H1 (cell line): ENCODE measurements at regions not wholly inside any gene's neighbourhood (a gene's known extent, or its start where the extent isn't known, plus 50 kb on each side); places are given as distances from the start of the nearest gene placed in this dataset.

Experiments
- CTCF ChIA-PET: fragments of 300-600 bp; sonication (Branson Sonifier 250); formaldehyde crosslinking; loops from one replicate; lab custom pipeline; 2021; ENCODE audit not compliant: partially characterized antibody; lab: Charles Lee
- POLR2A ChIA-PET: fragments of 300-600 bp; sonication (Branson Sonifier 250); formaldehyde crosslinking; loops from one replicate; lab custom pipeline; 2021; ENCODE audit warnings: inconsistent platforms; ENCODE audit not compliant: partially characterized antibody; lab: Charles Lee
- DNase-seq, 2 experiments: peaks; one replicate each; pipeline versions ENCODE4 v3.0.0 to v3.0.0-alpha.2; 2010 to 2022; ENCODE audit warnings: low spot score in 2 of 2, low read depth in 1 of 2, mixed read lengths in 1 of 2
- FAIRE-seq: peaks from 2 replicates; lab custom pipeline; 2011; peaks lifted over from hg19 to GRCh38; lab: Jason Lieb, UNC
- H2AFZ ChIP-seq: 2 replicates; pipeline ENCODE4 v1.8.1; 2012; ENCODE audit warnings: low read length, inconsistent platforms
- H2AK5ac ChIP-seq: 2 replicates; pipeline ENCODE4 v1.6.1; 2013; ENCODE audit warnings: low read depth, low read length
- H2BK120ac ChIP-seq: replicated peaks from 2 replicates; pipeline ENCODE3; 2013; ENCODE audit warnings: low read depth, low read length, inconsistent platforms
- H2BK12ac ChIP-seq: 2 replicates; pipeline ENCODE4 v1.6.1; 2013; ENCODE audit warnings: low read depth, low read length
- H2BK15ac ChIP-seq: 2 replicates; pipeline ENCODE4 v1.6.1; 2013; ENCODE audit warnings: low read length
- H2BK20ac ChIP-seq: 2 replicates; pipeline ENCODE4 v1.6.1; 2013; ENCODE audit warnings: low read length
- H2BK5ac ChIP-seq: 2 replicates; pipeline ENCODE4 v1.6.1; 2013; ENCODE audit warnings: low read depth, low read length
- H3K14ac ChIP-seq: 2 replicates; pipeline ENCODE4 v1.6.1; 2013; ENCODE audit warnings: inconsistent platforms; ENCODE audit not compliant: insufficient read length
- H3K18ac ChIP-seq: 2 replicates; pipeline ENCODE4 v1.6.1; 2013; ENCODE audit warnings: low read length; ENCODE audit errors: extremely low read depth
- H3K23ac ChIP-seq: 2 replicates; pipeline ENCODE4 v1.6.1; 2013; ENCODE audit warnings: inconsistent platforms; ENCODE audit not compliant: insufficient read length
- H3K23me2 ChIP-seq: 2 replicates; pipeline ENCODE4 v1.6.1; 2013; ENCODE audit warnings: low read depth, low read length
- H3K27ac ChIP-seq: 2 replicates; pipeline ENCODE4 v1.6.1; 2011; ENCODE audit warnings: low read depth, low read length, inconsistent platforms
- H3K27me3 ChIP-seq, 4 experiments: replicated peaks in 1 of 4; 1 replicate in 1 of 4; 2 replicates in 3 of 4; pipeline versions ENCODE4 v1.6.1 to v1.8.1; 2011 to 2013; ENCODE audit warnings: low read length in 3 of 4, mild to moderate bottlenecking in 3 of 4, inconsistent platforms in 2 of 4, mixed read lengths in 2 of 4, moderate library complexity in 1 of 4; ENCODE audit not compliant: control insufficient read depth in 3 of 4, insufficient read depth in 3 of 4; ENCODE audit errors: extremely low read depth in 1 of 4
- H3K36me3 ChIP-seq, 4 experiments: 2 replicates each; pipeline versions ENCODE4 v1.6.1 to v1.8.1; 2011 to 2013; ENCODE audit warnings: mild to moderate bottlenecking in 4 of 4, low read length in 3 of 4, moderate library complexity in 2 of 4, control low read depth in 1 of 4, inconsistent platforms in 1 of 4; ENCODE audit not compliant: insufficient read depth in 4 of 4, control insufficient read depth in 2 of 4
- H3K4ac ChIP-seq: replicated peaks from 2 replicates; pipeline ENCODE3; 2013; ENCODE audit warnings: low read length, low read depth, mixed read lengths, inconsistent platforms; ENCODE audit not compliant: insufficient read length
- H3K4me1 ChIP-seq, 4 experiments: replicated peaks in 1 of 4; 1 replicate in 1 of 4; 2 replicates in 3 of 4; pipeline versions ENCODE4 v1.6.1 to v1.8.1; 2011 to 2013; ENCODE audit warnings: low read length in 3 of 4, inconsistent platforms in 2 of 4, mixed read lengths in 1 of 4; ENCODE audit not compliant: insufficient read depth in 4 of 4, control insufficient read depth in 3 of 4
- H3K4me2 ChIP-seq, 2 experiments: 2 replicates each; pipeline versions ENCODE4 v1.6.1 to v1.8.1; 2011 to 2013; ENCODE audit warnings: low read depth in 2 of 2, low read length in 2 of 2, control low read depth in 1 of 2, inconsistent platforms in 1 of 2, mild to moderate bottlenecking in 1 of 2; ENCODE audit not compliant: insufficient read depth in 1 of 2
- H3K4me3 ChIP-seq, 4 experiments: fragments of 200-600, 300-600 bp in 1 of 4; sonication (generic), shearing (Covaris generic), sonication (Bioruptor Twin) in 1 of 4; 2 replicates each; pipeline versions ENCODE4 v1.5.1 to v1.8.1; 2011 to 2016; ENCODE audit warnings: low read length in 4 of 4, low read depth in 3 of 4, control low read depth in 2 of 4, inconsistent platforms in 2 of 4, mild to moderate bottlenecking in 2 of 4, mixed read lengths in 1 of 4, moderate library complexity in 1 of 4; ENCODE audit not compliant: insufficient read depth in 2 of 4; ENCODE audit errors: extremely low read depth in 1 of 4
- H3K56ac ChIP-seq: replicated peaks from 2 replicates; pipeline ENCODE3; 2013; ENCODE audit warnings: low read depth, mild to moderate bottlenecking, mixed read lengths, low read length, inconsistent platforms; ENCODE audit not compliant: insufficient read length
- H3K79me1 ChIP-seq: 2 replicates; pipeline ENCODE4 v1.6.1; 2013; ENCODE audit warnings: low read depth, low read length, control low read depth
- H3K79me2 ChIP-seq, 2 experiments: 2 replicates each; pipeline versions ENCODE4 v1.6.1 to v1.8.1; 2012 to 2013; ENCODE audit warnings: low read length in 2 of 2, mild to moderate bottlenecking in 2 of 2, inconsistent platforms in 1 of 2; ENCODE audit not compliant: insufficient read depth in 2 of 2, control insufficient read depth in 1 of 2
- H3K9ac ChIP-seq, 4 experiments: replicated peaks in 1 of 4; 1 replicate in 1 of 4; 2 replicates in 3 of 4; pipeline versions ENCODE4 v1.6.1 to v1.8.1; 2011 to 2013; ENCODE audit warnings: low read depth in 3 of 4, low read length in 3 of 4, control low read depth in 2 of 4, mild to moderate bottlenecking in 2 of 4, moderate library complexity in 2 of 4, inconsistent platforms in 1 of 4; ENCODE audit errors: extremely low read depth in 1 of 4
- H3K9me3 ChIP-seq, 2 experiments: 2 replicates each; pipeline versions ENCODE4 v1.6.1 to v1.8.1; 2012 to 2013; ENCODE audit warnings: mild to moderate bottlenecking in 2 of 2, moderate library complexity in 2 of 2, control low read depth in 1 of 2, inconsistent platforms in 1 of 2, low read depth in 1 of 2, low read length in 1 of 2, mixed read lengths in 1 of 2; ENCODE audit not compliant: insufficient read depth in 2 of 2
- H4K20me1 ChIP-seq, 2 experiments: replicated peaks in 1 of 2; 2 replicates each; pipeline versions ENCODE3 to v1.8.1; 2011 to 2013; ENCODE audit warnings: inconsistent platforms in 2 of 2, low read length in 2 of 2, mild to moderate bottlenecking in 1 of 2; ENCODE audit not compliant: insufficient read depth in 2 of 2, control insufficient read depth in 1 of 2
- H4K5ac ChIP-seq: 2 replicates; pipeline ENCODE4 v1.6.1; 2013; ENCODE audit warnings: low read length, low read depth, mixed read lengths, inconsistent platforms; ENCODE audit not compliant: insufficient read length
- H4K8ac ChIP-seq: 2 replicates; pipeline ENCODE4 v1.8.0; 2013; ENCODE audit warnings: mild to moderate bottlenecking, moderate library complexity, low read length, inconsistent platforms; ENCODE audit not compliant: insufficient read depth; ENCODE audit errors: extremely low read depth
- H4K91ac ChIP-seq: replicated peaks from 2 replicates; pipeline ENCODE3; 2013; ENCODE audit warnings: low read length, mixed read lengths, inconsistent platforms; ENCODE audit not compliant: insufficient read length
- POLR2AphosphoS5 ChIP-seq: IDR thresholded peaks from 2 replicates; pipeline ENCODE4 v1.6.1; 2011; ENCODE audit warnings: low read depth, low read length
- RNF2 ChIP-seq: fragments of 200-900, 300-1000 bp; sonication (generic); IDR thresholded peaks from 2 replicates; pipeline ENCODE4 v1.7.1; 2016; ENCODE audit warnings: borderline replicate concordance, low read depth, mild to moderate bottlenecking, antibody characterized with exemption, low read length; ENCODE audit not compliant: poor library complexity, severe bottlenecking; ENCODE audit errors: missing control alignments
- SUZ12 ChIP-seq: fragments of 200-600 bp; sonication (generic); IDR thresholded peaks from 2 replicates; pipeline ENCODE4 v1.6.1; 2012; ENCODE audit warnings: mild to moderate bottlenecking, inconsistent platforms, low read length, moderate library complexity, mixed read lengths
- ZNF274 ChIP-seq: IDR thresholded peaks from 2 replicates; pipeline ENCODE4 v1.7.0; 2012; ENCODE audit warnings: low read length, borderline replicate concordance; ENCODE audit errors: extremely low read depth
- WGBS, 2 experiments: shearing (Covaris generic) in 1 of 2; methylation state at CpG; one replicate each; pipeline versions ENCODE4 v1.1.6 to v1.1.7; 2013 to 2015; ENCODE audit warnings: low lambda C conversion rate in 2 of 2, mixed read lengths in 2 of 2, inconsistent platforms in 1 of 2, low coverage in 1 of 2, missing lambda C conversion rate in 1 of 2; ENCODE audit not compliant: insufficient replicate concordance in 2 of 2, insufficient coverage in 1 of 2, insufficient read length in 1 of 2; ENCODE audit errors: extremely low coverage in 1 of 2, missing lambda C conversion rate in 1 of 2; 5-methylcytosine and 5-hydroxymethylcytosine counted together

GRCh38 chr7:119415682-119416081, 857.3 kb upstream of the KCND2 start:
- Histone ChIP-seq H2BK120ac (no peak overlapping the region), H3K79me1 (no peaks in the 10 kb centered on the region), H2BK12ac (no peak overlapping the region), H4K20me1 (no peaks in the 10 kb centered on the region), H3K4me1 (no peaks in the 10 kb centered on the region), H2BK15ac (no peak overlapping the region), H4K8ac (no peak overlapping the region), H4K91ac (no peak overlapping the region), H3K27me3 (no peaks in the 10 kb centered on the region), H3K36me3 (no peaks in the 10 kb centered on the region), H3K27ac (no peak overlapping the region), H3K9me3 (peaks cover 0 to 7% of the 10 kb centered on the region in 2 experiments; a peak in 1 of 4 replicates), H3K14ac (no peak overlapping the region), H3K4me2 (no peak overlapping the region), H2BK5ac (no peak overlapping the region), H3K4me3 (no peak overlapping the region), H3K23me2 (no peaks in the 10 kb centered on the region), H3K23ac (no peak overlapping the region), H2AFZ (no peak overlapping the region), H2BK20ac (no peak overlapping the region), H2AK5ac (no peak overlapping the region), H4K5ac (no peak overlapping the region), H3K79me2 (no peaks in the 10 kb centered on the region), H3K18ac (no peak overlapping the region), H3K9ac (no peak overlapping the region), H3K56ac (no peak overlapping the region), H3K4ac (no peak overlapping the region)
- ChIA-PET CTCF (no interaction called here), POLR2A (no interaction called here)
- 90% methylated on average over 4 of the region's 4 CpGs; no CpG with 5 or more reads in 1 of the 2 experiments for WGBS, 2 experiments
- FAIRE-seq = no peak
- no peak for DNase-seq
- TF ChIP-seq POLR2AphosphoS5 = no peak
- TF ChIP-seq SUZ12 = no peak
- TF ChIP-seq RNF2 = no peak
- no peak for TF ChIP-seq ZNF274
